ENCODE measurements at regions not wholly inside any gene's neighbourhood (a gene's known extent, or its start where the extent isn't known, plus 50 kb on each side); places are given as distances from the start of the nearest gene placed in this dataset.

GRCh38 chr15:69812861-69813261 is 284.9 kb downstream of the TLE3 start:
- TF ChIP-seq, protein P1, sequence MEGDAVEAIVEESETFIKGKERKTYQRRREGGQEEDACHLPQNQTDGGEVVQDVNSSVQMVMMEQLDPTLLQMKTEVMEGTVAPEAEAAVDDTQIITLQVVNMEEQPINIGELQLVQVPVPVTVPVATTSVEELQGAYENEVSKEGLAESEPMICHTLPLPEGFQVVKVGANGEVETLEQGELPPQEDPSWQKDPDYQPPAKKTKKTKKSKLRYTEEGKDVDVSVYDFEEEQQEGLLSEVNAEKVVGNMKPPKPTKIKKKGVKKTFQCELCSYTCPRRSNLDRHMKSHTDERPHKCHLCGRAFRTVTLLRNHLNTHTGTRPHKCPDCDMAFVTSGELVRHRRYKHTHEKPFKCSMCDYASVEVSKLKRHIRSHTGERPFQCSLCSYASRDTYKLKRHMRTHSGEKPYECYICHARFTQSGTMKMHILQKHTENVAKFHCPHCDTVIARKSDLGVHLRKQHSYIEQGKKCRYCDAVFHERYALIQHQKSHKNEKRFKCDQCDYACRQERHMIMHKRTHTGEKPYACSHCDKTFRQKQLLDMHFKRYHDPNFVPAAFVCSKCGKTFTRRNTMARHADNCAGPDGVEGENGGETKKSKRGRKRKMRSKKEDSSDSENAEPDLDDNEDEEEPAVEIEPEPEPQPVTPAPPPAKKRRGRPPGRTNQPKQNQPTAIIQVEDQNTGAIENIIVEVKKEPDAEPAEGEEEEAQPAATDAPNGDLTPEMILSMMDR (IDR thresholded peaks at IDR 0.05), result no peak
- no peak for TF ChIP-seq POLR2A (IDR thresholded peaks at IDR 0.05)
- no peak for TF ChIP-seq EP300 (IDR thresholded peaks at IDR 0.05)

Data from sigmoid colon (tissue), 4 donors.